Inflammatory macrophage treated with lipopolysaccharide for 1 hour (primary cell): ENCODE measurements at regions not wholly inside any gene's neighbourhood (a gene's known extent, or its start where the extent isn't known, plus 50 kb on each side); places are given as distances from the start of the nearest gene placed in this dataset.
"Not testable (repeated sequence)": the region's sequence is repeated elsewhere in the genome, so short reads cannot be mapped to it uniquely, and the experiment has no call there.

Experiments used
- DNase-seq, 2 donors: peaks; one replicate each; pipeline ENCODE4 v3.0.0-alpha.2; 2020 to 2022

DNA sequence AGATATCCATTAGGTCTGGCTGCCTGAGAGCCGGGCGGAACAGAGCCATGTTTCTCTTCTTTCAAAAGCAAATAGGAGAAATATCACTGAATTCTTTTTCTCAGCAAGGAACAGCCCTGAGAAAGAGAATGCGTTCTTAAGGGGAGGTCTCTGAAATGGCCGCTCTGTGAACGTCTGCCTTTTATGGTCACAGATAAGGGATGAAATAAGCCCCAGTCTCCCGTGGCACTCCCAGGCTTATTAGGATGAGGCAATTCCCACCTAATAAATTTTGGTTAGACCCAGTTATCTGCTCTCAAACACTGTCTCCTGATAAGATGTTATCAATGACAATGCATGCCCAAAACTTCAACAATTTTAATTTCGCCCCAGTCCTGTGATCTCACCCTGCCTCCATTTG lies 133.4 kb upstream of the KCNJ18 start:
- not testable (repeated sequence) for DNase-seq

- no peak for DNase-seq
Measured at GRCh38 chr17:21564262-21564661, 128.1 kb upstream of the KCNJ18 start.

GRCh38 chr17:21564757-21565156 lies 127.6 kb upstream of the KCNJ18 start:
- not testable (repeated sequence) for DNase-seq

DNA sequence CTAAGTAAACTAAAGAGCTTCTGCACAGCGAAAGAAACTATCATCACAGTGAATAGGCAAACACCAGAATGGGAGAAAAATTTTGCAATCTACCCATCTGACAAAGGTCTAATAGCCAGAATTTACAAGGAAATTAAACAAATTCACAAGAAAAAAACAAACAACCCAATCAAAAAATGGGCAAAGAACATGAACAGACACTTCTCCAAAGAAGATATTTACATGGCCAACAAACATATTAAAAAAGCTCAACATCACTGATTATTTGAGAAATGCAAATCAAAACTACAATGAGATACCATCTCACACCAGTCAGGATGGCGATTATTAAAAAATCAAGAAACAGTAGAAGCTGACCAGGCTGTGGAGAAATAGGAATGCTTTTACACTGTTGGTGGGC lies 121.9 kb upstream of the KCNJ18 start:
- DNase-seq = not testable (repeated sequence)

DNA sequence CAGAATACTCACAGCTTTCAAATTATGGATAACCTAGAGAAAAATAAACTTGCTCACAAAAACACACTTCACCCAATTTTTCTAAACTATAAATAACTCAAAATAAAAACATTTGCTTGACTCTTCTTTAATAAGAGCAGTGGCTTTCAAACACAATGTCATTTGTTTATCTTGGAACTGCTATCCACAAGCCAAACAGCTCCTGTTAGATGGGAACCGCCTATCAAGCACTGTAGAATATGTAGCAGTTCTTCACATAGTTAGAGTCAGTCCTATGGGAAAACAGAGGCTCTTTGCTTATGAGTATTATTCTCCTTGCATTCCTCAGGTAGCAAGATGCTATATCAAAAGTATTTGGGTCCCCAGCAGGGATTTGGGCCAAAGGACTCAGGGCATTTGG lies 120.2 kb upstream of the KCNJ18 start:
- not testable (repeated sequence) for DNase-seq

DNA sequence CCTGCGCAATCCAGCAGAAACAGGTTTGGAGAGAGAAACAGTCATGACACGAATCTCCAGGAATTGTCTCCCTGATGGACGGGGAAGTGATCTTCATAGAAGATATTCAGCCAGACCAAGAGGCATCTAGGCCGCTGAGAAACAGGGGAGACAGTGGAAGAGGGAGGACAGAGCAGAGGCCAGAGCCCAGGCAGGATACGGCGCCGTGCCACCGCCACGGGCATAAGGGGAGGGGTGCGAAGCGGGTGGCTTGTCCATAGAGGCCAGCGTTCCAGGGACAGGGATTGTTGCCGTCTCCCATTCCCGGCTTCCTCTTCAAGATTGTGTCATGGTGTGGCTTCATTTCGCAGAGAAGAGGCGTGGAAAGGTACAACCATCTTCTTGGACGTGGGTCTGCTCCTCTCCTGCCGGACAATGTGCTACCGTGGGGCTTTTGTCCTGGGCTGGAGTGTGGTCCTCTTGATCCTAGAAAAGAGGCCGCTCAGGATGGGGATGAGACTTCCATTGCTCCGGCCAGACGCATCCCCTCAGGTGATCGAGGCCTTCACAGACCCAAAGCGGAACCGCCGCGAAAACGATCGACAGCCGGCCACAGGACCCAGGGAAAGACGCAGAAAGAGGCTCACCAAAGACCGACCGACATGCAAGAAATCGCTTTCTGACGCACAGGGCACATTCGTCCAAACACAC lies 118.9 kb upstream of the KCNJ18 start:
- DNase-seq = not testable (repeated sequence)

DNA sequence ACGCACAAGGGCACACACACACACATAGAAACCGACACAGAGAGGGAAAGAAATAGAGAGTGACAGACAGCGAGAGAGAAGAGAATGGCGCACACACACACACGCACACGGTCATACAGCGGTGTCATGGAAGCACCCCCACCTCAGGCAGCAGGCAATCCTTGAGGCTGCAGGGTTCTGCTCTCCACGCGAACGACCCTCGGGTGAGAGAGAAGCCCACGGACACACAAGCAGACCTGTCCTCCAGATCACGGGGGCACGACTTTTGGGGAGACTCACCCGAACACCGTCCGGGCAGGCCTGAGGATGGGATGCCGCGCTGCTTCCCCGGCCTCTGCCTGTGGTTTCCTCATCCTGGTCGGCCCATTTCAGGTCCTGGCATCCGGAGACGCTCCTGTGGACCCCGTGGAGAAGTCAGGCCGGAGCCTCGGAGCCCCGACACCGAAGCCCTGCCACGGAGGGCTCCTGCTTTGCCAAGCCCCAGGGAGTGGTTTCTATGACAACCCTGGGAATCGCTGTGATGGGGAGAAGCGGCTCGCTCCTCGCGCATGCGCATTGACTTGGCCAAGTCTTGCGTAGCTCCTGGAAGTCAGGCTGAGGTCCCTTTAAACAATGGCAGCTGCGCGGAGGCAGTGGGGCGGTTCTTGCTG lies 118.2 kb upstream of the KCNJ18 start:
- no peak for DNase-seq

- DNase-seq = not testable (repeated sequence)
Measured at GRCh38 chr17:21574611-21575255, 117.6 kb upstream of the KCNJ18 start.

DNA sequence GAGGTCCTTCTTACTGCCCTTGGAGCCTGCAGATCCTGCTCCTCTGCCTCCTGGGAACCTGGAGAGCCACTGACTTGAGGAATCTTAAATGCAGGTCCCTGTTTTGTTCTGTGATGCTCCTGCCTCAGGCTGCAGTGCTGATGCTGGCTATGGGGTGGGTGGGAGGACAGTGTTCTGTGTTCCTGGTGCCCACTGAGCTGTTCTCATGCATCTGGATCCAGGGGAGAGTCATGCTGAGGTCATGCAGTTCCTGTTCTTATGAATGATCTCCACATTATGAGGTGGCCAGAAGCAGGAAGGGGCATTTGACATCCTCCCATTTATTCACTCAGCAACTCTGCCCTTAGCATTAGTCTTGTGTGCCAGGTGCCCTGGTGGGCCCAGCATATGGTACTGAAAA lies 113.5 kb upstream of the KCNJ18 start:
- not testable (repeated sequence) for DNase-seq

GRCh38 chr17:21592774-21593173 lies 99.5 kb upstream of the KCNJ18 start:
- no peak for DNase-seq

DNA sequence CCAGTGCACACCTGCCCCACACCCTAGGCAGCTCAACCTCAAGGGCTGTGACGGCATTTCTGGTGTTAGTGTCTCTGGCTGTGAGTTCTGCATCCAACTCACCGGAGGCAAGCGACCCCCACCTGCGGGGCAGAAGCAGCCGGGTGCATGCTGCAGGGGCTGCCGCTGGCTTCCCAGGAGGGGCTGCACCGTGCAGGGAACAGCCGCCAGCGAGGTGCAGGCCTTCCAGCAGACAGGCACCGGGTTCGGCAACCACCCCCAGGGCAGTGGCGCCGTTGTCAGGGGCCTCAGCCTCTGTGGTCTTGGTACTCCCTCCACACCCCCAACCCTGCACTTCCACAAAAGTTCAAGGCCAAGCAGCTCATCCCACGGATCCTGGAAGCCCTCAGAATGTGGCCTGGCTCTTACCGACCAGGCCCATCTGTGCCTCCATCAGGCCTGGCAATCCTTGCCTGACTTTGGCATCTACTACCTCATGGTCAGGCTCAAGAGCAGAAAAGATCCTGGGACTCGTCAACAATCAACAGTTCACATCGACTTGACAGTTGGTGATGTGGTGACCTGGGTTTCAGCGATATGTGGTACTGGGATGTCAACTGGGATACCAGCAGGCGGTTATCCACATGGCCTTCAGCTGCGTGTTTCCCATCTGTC lies 98.7 kb upstream of the KCNJ18 start:
- DNase-seq = not testable (repeated sequence)

DNA sequence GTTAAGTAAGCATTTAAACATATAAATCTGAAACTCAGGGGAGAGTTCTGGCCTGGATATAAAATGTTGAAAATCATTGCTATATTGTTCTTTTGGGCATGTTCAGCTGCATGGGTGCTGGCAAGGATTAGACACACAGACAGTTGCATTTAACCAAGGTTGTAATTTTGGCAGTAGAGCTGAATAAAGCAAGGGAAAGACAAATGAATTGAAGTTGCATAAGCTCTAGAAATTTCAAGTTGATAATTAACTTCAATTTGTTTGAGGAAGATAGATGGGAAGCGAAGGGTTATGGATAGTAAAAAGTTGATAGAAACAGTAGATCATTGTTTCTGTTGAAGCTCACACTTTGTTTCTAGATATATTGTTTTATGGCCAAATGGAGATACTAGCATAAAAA lies 97.2 kb upstream of the KCNJ18 start:
- DNase-seq = no peak

GRCh38 chr17:21602176-21602575 lies 90.1 kb upstream of the KCNJ18 start:
- DNase-seq = no peak

DNA sequence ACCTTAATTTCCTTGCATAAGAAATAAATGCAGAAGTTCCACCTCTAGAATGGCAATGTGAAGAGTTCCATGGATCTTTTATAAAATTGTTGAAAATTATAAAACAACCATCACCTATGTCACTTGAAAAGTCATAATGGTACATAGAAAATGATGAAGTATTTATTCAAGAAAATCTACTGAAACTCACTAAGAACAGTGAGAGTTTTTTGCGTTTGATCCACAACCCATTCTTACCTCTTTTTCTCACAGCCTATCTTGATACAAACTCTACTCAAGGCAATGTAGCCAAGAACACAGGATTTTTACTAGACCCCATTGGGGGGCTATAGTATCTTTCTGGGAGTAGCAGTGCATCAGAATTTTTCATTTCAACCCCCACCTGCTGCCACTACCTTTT lies 89.0 kb upstream of the KCNJ18 start:
- not testable (repeated sequence) for DNase-seq

GRCh38 chr17:21611443-21611842 lies 80.9 kb upstream of the KCNJ18 start:
- DNase-seq = not testable (repeated sequence)

DNA sequence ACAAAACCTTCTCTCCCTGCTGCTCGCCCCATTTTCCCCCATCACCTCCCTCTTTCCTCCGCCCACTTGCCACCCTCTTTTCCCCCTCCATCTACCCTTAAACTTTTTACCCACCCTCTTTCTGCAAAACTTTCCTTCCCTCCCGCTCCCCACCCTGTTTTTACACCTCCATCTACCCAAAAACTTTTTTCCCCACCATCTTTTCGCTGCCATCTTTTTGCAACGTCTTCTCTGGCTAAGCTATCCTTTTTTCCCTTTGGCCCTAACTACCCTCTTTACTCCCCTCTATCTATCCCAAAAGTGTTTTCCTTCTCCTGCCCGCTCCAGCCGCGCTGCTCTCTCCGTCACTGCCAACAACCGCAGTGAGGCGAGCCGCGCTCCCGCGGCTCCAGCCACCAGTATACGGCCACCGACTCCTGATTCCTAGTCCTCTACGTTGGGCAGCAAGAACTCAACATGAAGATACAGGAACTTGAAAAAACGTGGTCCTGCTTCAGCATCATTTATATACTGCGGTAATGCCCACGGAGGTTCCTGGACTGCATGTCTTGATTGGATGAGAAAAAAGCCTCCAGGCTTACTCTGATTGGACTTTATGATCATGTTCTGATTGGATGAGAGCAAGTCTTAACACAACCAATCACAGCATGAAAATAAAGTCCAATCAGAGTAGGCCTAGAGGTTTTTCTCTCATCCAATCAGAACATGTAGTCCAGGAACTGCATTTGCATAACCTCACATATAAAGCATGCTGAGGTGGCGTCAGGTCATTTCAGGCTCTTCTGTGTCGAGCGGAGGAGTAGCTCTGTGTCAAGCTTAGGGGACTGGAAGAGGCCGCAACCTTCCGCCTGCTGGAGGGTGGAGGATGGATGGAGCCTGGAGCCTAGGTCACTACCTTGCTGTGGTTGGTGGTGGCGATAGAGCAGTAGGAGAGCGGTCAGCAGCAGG lies 79.9 kb upstream of the KCNJ18 start:
- not testable (repeated sequence) for DNase-seq

DNA sequence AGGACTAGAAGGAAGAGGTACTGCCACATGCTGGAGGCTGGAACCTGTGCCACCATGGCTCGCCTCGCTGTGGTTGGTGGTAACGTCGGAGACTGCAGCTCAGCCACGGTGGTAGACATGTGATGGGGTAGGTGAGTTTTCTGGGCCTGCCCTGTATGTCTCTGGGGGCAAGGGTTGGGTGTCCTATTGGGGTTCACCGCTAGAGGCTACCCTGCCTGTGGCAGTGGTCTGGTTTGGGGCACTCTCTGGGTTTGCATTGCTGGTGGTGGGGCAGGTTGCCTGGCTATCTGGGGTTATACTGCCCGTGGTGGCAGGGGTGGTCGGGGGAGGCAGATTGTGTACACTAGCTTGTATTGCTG lies 79.3 kb upstream of the KCNJ18 start:
- DNase-seq = no peak

GRCh38 chr17:21626987-21627386 lies 65.3 kb upstream of the KCNJ18 start:
- DNase-seq = not testable (repeated sequence)
